ENCODE measurements at regions not wholly inside any gene's neighbourhood (a gene's known extent, or its start where the extent isn't known, plus 50 kb on each side); places are given as distances from the start of the nearest gene placed in this dataset.

DNA sequence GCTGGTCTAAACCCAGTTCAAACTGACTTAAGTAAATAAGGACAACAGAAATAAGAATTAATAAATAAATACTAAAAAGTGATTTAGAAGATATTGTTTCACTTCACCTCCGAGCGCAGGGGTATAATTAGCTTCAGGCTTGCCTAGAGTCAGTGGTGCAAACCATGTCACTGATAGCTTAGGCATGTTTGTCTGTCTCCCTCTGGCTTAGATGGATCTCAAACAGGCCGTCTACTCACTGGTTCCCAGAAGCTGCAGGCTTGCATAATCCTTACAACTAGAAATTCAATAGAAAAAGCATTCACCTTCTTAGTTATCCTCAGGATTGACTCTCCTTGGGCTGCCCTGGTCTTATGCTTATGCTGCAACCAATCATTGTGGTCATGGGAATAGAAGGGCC lies 629.8 kb upstream of the WWC1 start:
- Mint-ChIP-seq H3K27ac (no peak overlapping the region), H3K9me3 (ENCODE audit: insufficient read depth) (no peaks in the 10 kb centered on the region), H3K4me3 (no peak overlapping the region), H3K4me1 (no peaks in the 10 kb centered on the region), H3K27me3 (no peaks in the 10 kb centered on the region)
- no peaks in the 10 kb centered on the region for H3K27me3 ChIP-seq (replicated peaks in 1 of 4; ENCODE audit: control extremely low read depth in 1 of 4, control insufficient read depth in 3 of 4, insufficient read depth in 4 of 4, low read length in 3 of 4)
- POLR2A ChIA-PET, result no interaction called here
- no peak overlapping the region for H3K4me2 ChIP-seq (replicated peaks; ENCODE audit: low read depth, low read length, poor library complexity, severe bottlenecking)
- no peak for ATAC-seq (ENCODE audit: low read depth)
- DNase-seq, result no peak
- no peaks in the 10 kb centered on the region for H3K79me2 ChIP-seq (ENCODE audit: control insufficient read depth, insufficient read depth, low read length)
- H2AFZ ChIP-seq (ENCODE audit: insufficient read depth, low read depth, low read length, poor library complexity, severe bottlenecking), result no peak overlapping the region
- CTCF ChIA-PET, result no interaction called here
- H3K27ac ChIP-seq (ENCODE audit: low read length in 2 of 2), result no peak overlapping the region
- intact Hi-C loops (cut with micrococcal nuclease), result no loop called here
- no peak overlapping the region for H3K9ac ChIP-seq (ENCODE audit: low read length)
- H4K20me1 ChIP-seq (ENCODE audit: control insufficient read depth, insufficient read depth, low read length, poor library complexity, severe bottlenecking), result no peaks in the 10 kb centered on the region
- WGBS (ENCODE audit: insufficient coverage), result 100% methylated on average over 3 of the region's 3 CpGs
- no peak overlapping the region for H3K4me3 ChIP-seq (ENCODE audit: control extremely low read depth in 1 of 5, extremely low read depth in 1 of 5, insufficient read depth in 1 of 5, low read depth in 2 of 5, low read length in 4 of 5)
- no peaks in the 10 kb centered on the region for H3K9me3 ChIP-seq (ENCODE audit: control extremely low read depth in 1 of 3, control insufficient read depth in 2 of 3, insufficient read depth in 1 of 3, low read length in 2 of 3)
- TF ChIP-seq, protein P1, sequence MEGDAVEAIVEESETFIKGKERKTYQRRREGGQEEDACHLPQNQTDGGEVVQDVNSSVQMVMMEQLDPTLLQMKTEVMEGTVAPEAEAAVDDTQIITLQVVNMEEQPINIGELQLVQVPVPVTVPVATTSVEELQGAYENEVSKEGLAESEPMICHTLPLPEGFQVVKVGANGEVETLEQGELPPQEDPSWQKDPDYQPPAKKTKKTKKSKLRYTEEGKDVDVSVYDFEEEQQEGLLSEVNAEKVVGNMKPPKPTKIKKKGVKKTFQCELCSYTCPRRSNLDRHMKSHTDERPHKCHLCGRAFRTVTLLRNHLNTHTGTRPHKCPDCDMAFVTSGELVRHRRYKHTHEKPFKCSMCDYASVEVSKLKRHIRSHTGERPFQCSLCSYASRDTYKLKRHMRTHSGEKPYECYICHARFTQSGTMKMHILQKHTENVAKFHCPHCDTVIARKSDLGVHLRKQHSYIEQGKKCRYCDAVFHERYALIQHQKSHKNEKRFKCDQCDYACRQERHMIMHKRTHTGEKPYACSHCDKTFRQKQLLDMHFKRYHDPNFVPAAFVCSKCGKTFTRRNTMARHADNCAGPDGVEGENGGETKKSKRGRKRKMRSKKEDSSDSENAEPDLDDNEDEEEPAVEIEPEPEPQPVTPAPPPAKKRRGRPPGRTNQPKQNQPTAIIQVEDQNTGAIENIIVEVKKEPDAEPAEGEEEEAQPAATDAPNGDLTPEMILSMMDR (IDR thresholded peaks at IDR 0.05), result no peak
- TF ChIP-seq EZH2 (IDR thresholded peaks at IDR 0.05; ENCODE audit: borderline replicate concordance, insufficient read depth, low read depth, low read length, poor library complexity, severe bottlenecking), result no peak
- no peaks in the 10 kb centered on the region for H3K4me1 ChIP-seq (ENCODE audit: control insufficient read depth in 2 of 2, insufficient read depth in 2 of 2, low read length in 2 of 2)
- H3K36me3 ChIP-seq (replicated peaks in 1 of 2; ENCODE audit: control extremely low read depth in 1 of 2, control insufficient read depth in 1 of 2, extremely low read depth in 1 of 2, insufficient read depth in 2 of 2, low read length in 1 of 2), result no peaks in the 10 kb centered on the region

DNA sequence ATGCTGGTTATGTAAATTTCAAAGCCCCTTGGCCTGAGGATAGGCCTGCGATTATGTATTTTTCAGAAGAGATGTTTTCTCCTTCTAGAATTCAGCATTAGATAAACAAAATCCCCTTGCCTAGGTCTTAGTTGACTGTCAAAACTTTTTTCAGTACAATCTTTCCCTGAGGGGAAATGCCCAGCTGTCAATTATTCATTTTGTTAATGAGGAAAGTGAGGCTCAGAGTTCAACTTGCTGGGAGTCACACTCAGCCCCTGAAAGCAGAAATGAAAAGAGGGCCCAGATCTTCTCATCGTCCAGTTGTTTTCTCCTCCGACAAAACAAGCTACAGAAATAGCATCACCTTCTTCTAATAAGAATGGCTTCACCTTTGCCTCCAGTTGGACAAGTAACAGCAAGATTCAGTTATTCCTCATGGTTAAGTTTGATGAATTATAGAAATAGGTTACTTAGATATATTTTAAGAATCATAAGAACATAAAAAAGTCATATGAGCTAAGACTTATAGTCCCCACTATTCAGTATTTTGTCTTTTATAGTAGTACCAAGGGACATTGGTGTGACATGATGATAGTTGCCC lies 627.1 kb upstream of the WWC1 start:
- ChIA-PET POLR2A (no interaction called here), CTCF (no interaction called here)
- TF ChIP-seq, protein P1 (IDR thresholded peaks at IDR 0.05), result no peak
- TF ChIP-seq EZH2 (IDR thresholded peaks at IDR 0.05; ENCODE audit: borderline replicate concordance, insufficient read depth, low read depth, low read length, poor library complexity, severe bottlenecking), result no peak
- Mint-ChIP-seq H3K9me3 (ENCODE audit: insufficient read depth) (no peaks in the 10 kb centered on the region), H3K27ac (no peak overlapping the region), H3K27me3 (no peaks in the 10 kb centered on the region), H3K4me3 (no peak overlapping the region), H3K4me1 (no peaks in the 10 kb centered on the region)
- no CpG with 5 or more reads among the region's 3 CpGs for WGBS (ENCODE audit: insufficient coverage)
- intact Hi-C loops (cut with micrococcal nuclease), result no loop called here
- ATAC-seq (ENCODE audit: low read depth) (no peak), DNase-seq (no peak)
- no peaks in the 10 kb centered on the region for H3K36me3 ChIP-seq (replicated peaks in 1 of 2; ENCODE audit: control extremely low read depth in 1 of 2, control insufficient read depth in 1 of 2, extremely low read depth in 1 of 2, insufficient read depth in 2 of 2, low read length in 1 of 2)
- H4K20me1 ChIP-seq (ENCODE audit: control insufficient read depth, insufficient read depth, low read length, poor library complexity, severe bottlenecking), result no peaks in the 10 kb centered on the region
- no peak overlapping the region for H2AFZ ChIP-seq (ENCODE audit: insufficient read depth, low read depth, low read length, poor library complexity, severe bottlenecking)
- no peaks in the 10 kb centered on the region for H3K79me2 ChIP-seq (ENCODE audit: control insufficient read depth, insufficient read depth, low read length)
- no peak overlapping the region for H3K4me3 ChIP-seq (ENCODE audit: control extremely low read depth in 1 of 5, extremely low read depth in 1 of 5, insufficient read depth in 1 of 5, low read depth in 2 of 5, low read length in 4 of 5)
- no peak overlapping the region for H3K9ac ChIP-seq (ENCODE audit: low read length)
- no peak overlapping the region for H3K4me2 ChIP-seq (replicated peaks; ENCODE audit: low read depth, low read length, poor library complexity, severe bottlenecking)
- H3K27ac ChIP-seq (ENCODE audit: low read length in 2 of 2), result no peak overlapping the region
- H3K9me3 ChIP-seq (ENCODE audit: control extremely low read depth in 1 of 3, control insufficient read depth in 2 of 3, insufficient read depth in 1 of 3, low read length in 2 of 3), result no peaks in the 10 kb centered on the region
- H3K27me3 ChIP-seq (replicated peaks in 1 of 4; ENCODE audit: control extremely low read depth in 1 of 4, control insufficient read depth in 3 of 4, insufficient read depth in 4 of 4, low read length in 3 of 4), result no peaks in the 10 kb centered on the region
- H3K4me1 ChIP-seq (ENCODE audit: control insufficient read depth in 2 of 2, insufficient read depth in 2 of 2, low read length in 2 of 2), result no peaks in the 10 kb centered on the region
